KOPT-K1 (cell line): ENCODE measurements at regions not wholly inside any gene's neighbourhood (a gene's known extent, or its start where the extent isn't known, plus 50 kb on each side); places are given as distances from the start of the nearest gene placed in this dataset.

Source experiments
- H3K27ac ChIP-seq: fragments of 200-600 bp; sonication (generic); 2 replicates; pipeline ENCODE4 v1.5.1; 2016; ENCODE audit warnings: antibody characterized with exemption, mild to moderate bottlenecking, low read depth, low read length; ENCODE audit not compliant: poor library complexity, severe bottlenecking
- H3K36me3 ChIP-seq: fragments of 200-600 bp; sonication (generic); 2 replicates; pipeline ENCODE4 v1.5.1; 2017; ENCODE audit warnings: antibody characterized with exemption, mild to moderate bottlenecking, low read length, moderate library complexity; ENCODE audit not compliant: insufficient read depth
- H3K9me3 ChIP-seq: fragments of 200-600 bp; sonication (generic); 2 replicates; pipeline ENCODE4 v1.5.1; 2017; ENCODE audit warnings: antibody characterized with exemption, low read length, mild to moderate bottlenecking; ENCODE audit not compliant: insufficient read depth, poor library complexity, severe bottlenecking

DNA sequence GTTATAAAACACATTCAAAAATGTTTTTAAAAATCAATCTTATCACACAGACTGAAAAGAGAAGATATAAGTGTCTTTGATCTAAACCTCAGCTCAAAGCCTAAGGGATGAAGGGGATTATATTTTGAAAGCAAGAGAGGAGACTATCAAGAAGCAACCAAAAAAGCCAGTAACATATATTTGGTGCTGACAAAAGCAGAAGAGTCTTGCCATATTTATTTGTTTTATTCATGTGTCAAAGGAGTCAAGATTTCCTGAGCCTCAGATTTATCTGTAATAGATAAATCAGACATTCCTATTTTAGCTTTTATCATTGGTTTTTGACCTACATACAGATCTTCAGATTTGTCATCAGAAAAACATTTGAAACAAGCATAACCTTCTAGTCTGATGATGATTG lies 798.6 kb upstream of the PCDH9 start:
- no peaks in the 10 kb centered on the region for H3K9me3 ChIP-seq
- no peak overlapping the region for H3K27ac ChIP-seq
- no peaks in the 10 kb centered on the region for H3K36me3 ChIP-seq

GRCh38 chr13:68027306-68027705 lies 797.2 kb upstream of the PCDH9 start:
- Histone ChIP-seq H3K27ac (no peak overlapping the region), H3K36me3 (no peaks in the 10 kb centered on the region), H3K9me3 (no peaks in the 10 kb centered on the region)

DNA sequence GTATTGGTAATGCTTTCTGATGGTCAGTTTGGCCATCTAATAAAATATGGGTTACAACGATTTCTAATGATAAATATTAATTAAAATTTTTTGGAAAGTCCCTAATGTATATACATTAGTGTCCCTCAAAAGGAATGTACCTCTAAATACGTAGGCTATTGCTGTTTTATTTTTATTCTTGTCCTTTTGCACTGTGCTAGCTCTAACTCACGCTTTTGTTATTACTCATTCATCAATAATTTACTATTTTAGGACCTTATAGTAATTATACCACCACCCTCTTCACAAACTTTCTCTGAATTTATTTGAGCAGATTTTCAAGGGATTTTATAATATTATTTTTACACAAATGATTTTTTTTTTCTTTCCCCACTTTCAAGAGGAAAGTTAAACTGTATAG lies 795.9 kb upstream of the PCDH9 start:
- Histone ChIP-seq H3K36me3 (no peaks in the 10 kb centered on the region), H3K9me3 (no peaks in the 10 kb centered on the region), H3K27ac (no peak overlapping the region)

- Histone ChIP-seq H3K27ac (no peak overlapping the region), H3K36me3 (no peaks in the 10 kb centered on the region), H3K9me3 (no peaks in the 10 kb centered on the region)
These were observed 795.5 kb upstream of the PCDH9 start for GRCh38 chr13:68025604-68026003.

- no peaks in the 10 kb centered on the region for H3K36me3 ChIP-seq
- H3K9me3 ChIP-seq, result no peaks in the 10 kb centered on the region
- H3K27ac ChIP-seq, result no peak overlapping the region
These were observed 793.9 kb upstream of the PCDH9 start for GRCh38 chr13:68023838-68024581.

DNA sequence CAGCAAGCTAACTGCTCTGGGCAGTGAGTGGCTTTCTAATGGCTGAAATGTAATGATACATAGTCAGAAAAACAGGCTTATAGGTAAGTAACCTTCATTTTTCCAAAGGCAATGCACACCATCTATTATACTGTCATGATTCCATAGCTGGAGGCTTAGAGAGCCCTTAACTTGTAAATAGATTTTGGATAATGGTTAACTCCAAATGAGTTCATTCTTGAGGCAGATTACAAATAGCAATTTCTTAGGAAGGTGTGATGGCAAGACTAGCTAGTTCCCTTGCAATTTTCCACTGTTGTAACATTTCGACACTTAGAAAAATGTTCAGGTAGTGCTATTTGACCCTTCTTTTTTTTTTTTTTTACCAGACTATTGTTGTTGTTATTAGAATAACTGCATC lies 789.8 kb upstream of the PCDH9 start:
- Histone ChIP-seq H3K9me3 (no peaks in the 10 kb centered on the region), H3K36me3 (no peaks in the 10 kb centered on the region), H3K27ac (no peak overlapping the region)

- Histone ChIP-seq H3K36me3 (no peaks in the 10 kb centered on the region), H3K9me3 (no peaks in the 10 kb centered on the region), H3K27ac (no peak overlapping the region)
These were observed 779.4 kb upstream of the PCDH9 start for GRCh38 chr13:68009546-68009945.

GRCh38 chr13:68007576-68007975 lies 777.4 kb upstream of the PCDH9 start:
- Histone ChIP-seq H3K36me3 (no peaks in the 10 kb centered on the region), H3K27ac (no peak overlapping the region), H3K9me3 (no peaks in the 10 kb centered on the region)

DNA sequence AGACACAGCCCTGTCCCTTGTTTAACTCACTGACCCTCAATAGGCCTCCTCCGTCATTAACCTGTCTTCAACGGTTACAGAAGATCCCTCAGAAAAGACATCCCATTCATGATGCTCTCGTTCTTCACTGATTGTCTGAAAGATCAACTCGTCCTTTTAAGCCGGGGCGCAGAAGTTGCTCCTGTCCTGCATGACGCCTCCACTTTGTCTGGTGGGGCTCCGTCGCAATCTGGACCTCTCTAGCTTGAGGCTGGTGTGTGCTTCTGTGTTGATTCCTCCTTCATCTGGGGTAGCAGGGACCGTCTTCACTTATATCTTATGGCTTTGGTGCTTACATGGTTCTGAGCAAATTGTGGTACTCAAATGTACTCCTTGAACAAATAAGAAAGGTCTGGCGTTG lies 766.0 kb upstream of the PCDH9 start:
- Histone ChIP-seq H3K9me3 (no peaks in the 10 kb centered on the region), H3K27ac (no peak overlapping the region), H3K36me3 (no peaks in the 10 kb centered on the region)

DNA sequence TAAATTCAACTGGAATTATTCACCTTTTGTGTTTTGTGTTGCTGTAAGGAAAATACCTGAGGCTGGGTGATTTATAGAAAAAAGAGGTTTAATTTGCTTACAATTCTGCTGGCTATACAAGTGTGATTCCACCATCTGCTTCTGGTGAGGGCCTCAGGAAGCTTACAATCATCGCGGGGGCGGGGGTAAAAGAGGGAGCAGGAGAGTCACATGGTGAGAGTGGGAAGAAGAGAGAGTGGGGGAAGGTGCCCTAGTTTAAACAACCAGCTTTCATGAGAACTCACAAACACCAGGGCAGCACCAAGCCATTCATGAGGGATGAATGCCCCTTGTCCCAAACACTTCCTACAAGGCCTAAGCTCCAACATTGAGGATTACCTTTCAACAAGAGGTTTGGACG lies 760.7 kb upstream of the PCDH9 start:
- Histone ChIP-seq H3K27ac (no peak overlapping the region), H3K36me3 (no peaks in the 10 kb centered on the region)

DNA sequence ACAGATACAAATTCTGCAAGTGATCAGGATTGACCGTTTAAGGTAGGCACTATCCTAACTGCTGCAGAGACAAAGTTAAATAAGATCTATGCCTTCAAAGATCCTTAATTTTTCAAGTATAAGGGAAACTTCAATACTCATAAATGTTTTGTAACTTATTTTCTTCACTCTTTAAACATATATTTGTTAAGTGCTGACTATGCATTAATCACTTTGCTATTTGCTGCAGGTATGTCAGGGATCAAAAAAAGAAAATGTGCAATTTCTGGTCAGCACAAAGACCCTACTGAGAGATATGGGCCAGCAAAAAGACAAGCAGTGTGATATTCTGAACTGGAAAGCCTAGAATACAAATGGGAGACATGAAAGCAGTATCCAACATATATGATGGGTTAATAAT lies 756.1 kb upstream of the PCDH9 start:
- no peak overlapping the region for H3K27ac ChIP-seq
- no peaks in the 10 kb centered on the region for H3K9me3 ChIP-seq
- no peaks in the 10 kb centered on the region for H3K36me3 ChIP-seq

More for the DNA sequence above, 760.7 kb upstream of the PCDH9 start:
- no peaks in the 10 kb centered on the region for H3K9me3 ChIP-seq

- Histone ChIP-seq H3K27ac (no peak overlapping the region), H3K9me3 (no peaks in the 10 kb centered on the region), H3K36me3 (no peaks in the 10 kb centered on the region)
These were observed 746.9 kb upstream of the PCDH9 start for GRCh38 chr13:67977066-67977465.

GRCh38 chr13:67971291-67971690 lies 741.2 kb upstream of the PCDH9 start:
- Histone ChIP-seq H3K9me3 (no peaks in the 10 kb centered on the region), H3K36me3 (no peaks in the 10 kb centered on the region), H3K27ac (no peak overlapping the region)

DNA sequence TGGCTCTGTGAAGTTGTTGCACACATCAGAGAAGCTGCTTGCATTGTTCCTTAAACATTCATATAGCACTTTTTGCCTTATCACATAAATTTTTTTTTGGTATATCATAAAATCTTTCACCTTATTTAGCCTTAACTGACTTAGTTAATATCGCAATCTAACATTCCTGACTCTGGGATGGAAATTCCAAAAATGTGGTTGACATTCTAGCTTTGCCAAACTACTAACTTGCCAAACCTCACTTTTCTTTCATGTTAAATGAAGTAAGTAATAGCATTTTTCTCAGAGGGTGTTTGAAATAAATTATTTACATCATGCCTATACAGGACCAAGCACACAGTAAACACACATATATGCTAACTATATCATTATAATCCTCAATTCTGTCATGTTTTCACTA lies 736.9 kb upstream of the PCDH9 start:
- Histone ChIP-seq H3K9me3 (no peaks in the 10 kb centered on the region), H3K27ac (no peak overlapping the region), H3K36me3 (no peaks in the 10 kb centered on the region)

DNA sequence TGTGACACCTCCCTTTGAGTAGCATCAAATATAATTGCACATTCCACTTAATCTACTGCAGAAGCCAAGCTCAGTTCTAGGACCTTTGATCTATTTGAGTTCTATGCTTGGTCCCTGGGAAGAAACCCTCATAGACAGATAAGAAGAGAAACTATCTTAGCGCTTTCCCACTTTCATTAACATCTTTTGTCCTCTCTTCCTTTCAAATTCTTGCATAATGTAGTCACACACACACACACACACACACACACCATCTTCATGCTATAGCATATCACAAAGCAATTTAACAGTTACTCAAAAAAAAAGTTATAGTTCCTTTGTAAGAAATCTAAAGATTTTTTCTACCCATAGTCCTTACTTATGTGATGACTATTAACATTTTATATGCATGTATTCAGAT lies 735.9 kb upstream of the PCDH9 start:
- Histone ChIP-seq H3K27ac (no peak overlapping the region), H3K9me3 (no peaks in the 10 kb centered on the region), H3K36me3 (no peaks in the 10 kb centered on the region)

DNA sequence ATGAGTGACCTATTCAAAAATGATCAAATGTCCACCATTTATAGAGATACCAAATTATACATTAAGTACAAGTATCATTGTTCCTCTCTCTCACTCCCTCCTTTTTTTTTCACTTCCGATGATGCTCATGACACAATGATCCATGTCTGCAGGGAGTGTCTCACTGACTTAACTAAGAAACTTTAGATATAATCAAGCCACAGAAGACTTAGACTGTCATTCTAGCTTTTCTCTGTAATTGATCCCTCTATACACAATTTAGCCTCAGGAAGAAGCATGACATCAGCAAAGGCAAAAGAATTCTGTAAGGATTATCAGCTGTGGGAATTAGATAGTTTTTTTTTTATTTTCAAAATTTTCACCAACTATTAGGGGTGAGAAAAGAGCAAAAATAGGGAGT lies 734.9 kb upstream of the PCDH9 start:
- no peaks in the 10 kb centered on the region for H3K36me3 ChIP-seq
- no peak overlapping the region for H3K27ac ChIP-seq
- H3K9me3 ChIP-seq, result no peaks in the 10 kb centered on the region
